ENCODE measurements at regions not wholly inside any gene's neighbourhood (a gene's known extent, or its start where the extent isn't known, plus 50 kb on each side); places are given as distances from the start of the nearest gene placed in this dataset.
A peak's percentile ranks its signal among the peaks of the same experiment; 100 is the strongest.
"Not testable (repeated sequence)": the region's sequence is repeated elsewhere in the genome, so short reads cannot be mapped to it uniquely, and the experiment has no call there.

- TF ChIP-seq CTCF (IDR thresholded peaks at IDR 0.05; ENCODE audit: extremely low read depth, missing control alignments): no peak
- DNase-seq (ENCODE audit: low spot score): no peak
Measured at GRCh38 chr12:19671695-19672094, 232.4 kb downstream of the AEBP2 start.

GRCh38 chr12:19674437-19674836 lies 235.1 kb downstream of the AEBP2 start:
- TF ChIP-seq CTCF (IDR thresholded peaks at IDR 0.05; ENCODE audit: extremely low read depth, missing control alignments): no peak
- DNase-seq (ENCODE audit: low spot score): no peak

- peak; percentile 14 for DNase-seq (ENCODE audit: low spot score)
- no peak for TF ChIP-seq CTCF (IDR thresholded peaks at IDR 0.05; ENCODE audit: extremely low read depth, missing control alignments)
Measured at GRCh38 chr12:19675361-19675760, 236.1 kb downstream of the AEBP2 start.

DNA sequence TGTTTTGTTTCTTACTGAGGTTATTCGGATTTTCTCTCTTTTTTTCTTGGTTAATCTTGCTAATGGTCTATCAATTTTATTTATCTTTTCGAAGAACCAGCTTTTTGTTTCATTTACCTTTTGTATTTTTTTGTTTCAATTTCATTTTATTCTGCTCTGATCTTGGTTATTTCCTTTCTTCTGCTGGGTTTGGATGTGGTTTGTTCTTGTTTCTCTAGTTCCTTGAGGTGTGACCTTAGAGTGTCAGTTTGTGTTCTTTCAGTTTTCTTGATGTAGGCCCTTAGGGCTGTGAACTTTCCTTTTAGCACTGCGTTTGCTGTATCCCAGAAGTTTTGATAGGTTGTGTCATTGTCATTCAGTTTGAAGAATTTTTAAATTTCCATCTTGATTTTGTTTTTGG lies 239.2 kb downstream of the AEBP2 start:
- not testable (repeated sequence) for DNase-seq (ENCODE audit: low spot score)

GRCh38 chr12:19681007-19681406 lies 241.7 kb downstream of the AEBP2 start:
- no peak for TF ChIP-seq CTCF (IDR thresholded peaks at IDR 0.05; ENCODE audit: extremely low read depth, missing control alignments)
- no peak for DNase-seq (ENCODE audit: low spot score)

GRCh38 chr12:19683178-19683927 lies 244.1 kb downstream of the AEBP2 start:
- TF ChIP-seq CTCF (IDR thresholded peaks at IDR 0.05; ENCODE audit: extremely low read depth, missing control alignments): no peak
- DNase-seq (ENCODE audit: low spot score): no peak

DNA sequence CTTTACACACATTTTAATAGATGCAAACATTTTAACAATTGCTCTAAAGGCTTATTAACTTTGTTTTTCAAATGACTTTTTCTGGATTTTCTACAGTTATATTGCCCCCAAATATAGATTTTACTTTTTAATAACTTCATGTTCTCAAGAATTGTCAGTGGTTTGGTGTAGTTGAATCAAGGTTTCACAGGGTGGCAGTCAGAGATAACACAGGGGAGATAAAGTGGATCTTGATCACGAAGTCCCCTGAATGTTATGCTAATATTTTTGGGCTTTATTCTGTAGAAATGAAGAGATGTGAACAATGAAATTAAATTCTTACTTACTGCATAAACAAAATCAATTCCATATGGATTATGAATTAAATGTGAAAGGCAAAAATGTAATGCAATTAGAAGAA lies 248.1 kb downstream of the AEBP2 start:
- TF ChIP-seq CTCF (IDR thresholded peaks at IDR 0.05; ENCODE audit: extremely low read depth, missing control alignments): no peak
- no peak for DNase-seq (ENCODE audit: low spot score)

- no peak for TF ChIP-seq CTCF (IDR thresholded peaks at IDR 0.05; ENCODE audit: extremely low read depth, missing control alignments)
- no peak for DNase-seq (ENCODE audit: low spot score)
Measured at GRCh38 chr12:19688532-19688931, 249.2 kb downstream of the AEBP2 start.
